ENCODE measurements at regions not wholly inside any gene's neighbourhood (a gene's known extent, or its start where the extent isn't known, plus 50 kb on each side); places are given as distances from the start of the nearest gene placed in this dataset.

DNA sequence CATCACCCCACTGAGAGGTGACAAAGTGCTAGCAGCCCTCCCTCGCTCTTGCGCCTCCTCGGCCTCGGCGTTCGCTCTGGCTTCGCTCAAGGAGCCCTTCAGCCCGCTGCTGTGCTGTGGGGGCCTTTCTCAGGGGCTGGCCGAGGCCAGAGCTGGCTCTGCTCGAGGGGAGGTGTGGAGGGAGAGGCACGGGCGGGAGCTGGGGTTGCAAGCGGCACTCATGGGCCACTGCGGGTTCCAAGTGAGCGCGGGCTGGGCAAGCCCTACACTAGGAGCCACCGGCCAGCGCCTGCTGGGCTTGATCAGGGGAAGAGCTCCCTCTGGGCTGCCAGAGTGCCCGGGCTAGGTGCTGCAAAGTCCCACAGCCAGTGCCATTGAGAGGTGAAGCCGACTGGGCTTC lies 964.8 kb upstream of the GJE1 start:
- 95% methylated on average over 20 of the region's 20 CpGs for WGBS
- H3K27ac ChIP-seq (ENCODE audit: low read depth in 1 of 2, low read length in 1 of 2), result no peak overlapping the region
- no peak overlapping the region for H3K4me3 ChIP-seq (ENCODE audit: low read length in 2 of 2)
- H3K27me3 ChIP-seq (ENCODE audit: control insufficient read depth in 2 of 2, insufficient read depth in 1 of 2, low read length in 1 of 2), result no peaks in the 10 kb centered on the region
- no peaks in the 10 kb centered on the region for H3K4me1 ChIP-seq (ENCODE audit: control insufficient read depth in 2 of 2, insufficient read depth in 2 of 2, low read length in 2 of 2)
- H3K36me3 ChIP-seq (ENCODE audit: control insufficient read depth in 2 of 2, insufficient read depth in 2 of 2, low read length in 1 of 2), result no peaks in the 10 kb centered on the region
- no peak for DNase-seq (ENCODE audit: low read depth in 6 of 9, low spot score in 9 of 9)
- peaks cover 0 to 10% of the 10 kb centered on the region in 2 donors for H3K9me3 ChIP-seq (ENCODE audit: control insufficient read depth in 2 of 2, insufficient read depth in 1 of 2, low read length in 1 of 2)

DNA sequence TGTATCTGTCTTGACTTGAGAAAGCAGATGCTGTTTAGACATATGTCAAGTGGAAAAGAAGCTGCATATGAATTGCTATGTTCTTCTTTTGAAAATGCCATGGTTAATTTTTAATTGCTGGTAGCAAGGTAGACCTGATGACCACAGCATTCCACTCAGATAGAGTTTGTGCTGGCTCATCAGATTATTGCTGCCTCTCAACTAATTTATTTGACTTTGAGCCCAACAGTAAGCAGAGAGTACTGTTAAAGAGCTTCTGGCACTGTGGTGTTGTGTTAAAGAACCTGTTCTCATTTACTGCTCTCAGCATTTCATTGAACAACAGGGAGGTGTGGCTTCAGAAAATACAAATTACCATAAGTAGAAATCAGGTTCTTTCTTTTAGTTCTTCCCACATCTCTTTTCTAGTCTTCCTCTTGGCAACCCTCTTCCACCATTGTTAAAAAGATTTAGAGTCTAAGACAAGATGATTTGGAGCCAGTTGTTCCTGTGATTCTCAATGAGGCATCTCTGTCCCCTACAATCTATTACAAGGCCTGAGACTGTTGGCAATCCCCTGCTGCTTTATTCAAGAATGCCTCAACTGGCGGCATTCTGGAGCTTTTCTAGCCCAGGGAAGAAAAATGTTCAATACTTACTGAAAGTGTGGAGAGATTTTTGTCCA lies 967.6 kb upstream of the GJE1 start:
- WGBS, result 85% methylated on average over 1 of the region's 1 CpG
- Histone ChIP-seq H3K9me3 (ENCODE audit: control insufficient read depth in 2 of 2, insufficient read depth in 1 of 2, low read length in 1 of 2) (peaks cover 0 to 7% of the 10 kb centered on the region in 2 donors), H3K36me3 (ENCODE audit: control insufficient read depth in 2 of 2, insufficient read depth in 2 of 2, low read length in 1 of 2) (no peaks in the 10 kb centered on the region)

DNA sequence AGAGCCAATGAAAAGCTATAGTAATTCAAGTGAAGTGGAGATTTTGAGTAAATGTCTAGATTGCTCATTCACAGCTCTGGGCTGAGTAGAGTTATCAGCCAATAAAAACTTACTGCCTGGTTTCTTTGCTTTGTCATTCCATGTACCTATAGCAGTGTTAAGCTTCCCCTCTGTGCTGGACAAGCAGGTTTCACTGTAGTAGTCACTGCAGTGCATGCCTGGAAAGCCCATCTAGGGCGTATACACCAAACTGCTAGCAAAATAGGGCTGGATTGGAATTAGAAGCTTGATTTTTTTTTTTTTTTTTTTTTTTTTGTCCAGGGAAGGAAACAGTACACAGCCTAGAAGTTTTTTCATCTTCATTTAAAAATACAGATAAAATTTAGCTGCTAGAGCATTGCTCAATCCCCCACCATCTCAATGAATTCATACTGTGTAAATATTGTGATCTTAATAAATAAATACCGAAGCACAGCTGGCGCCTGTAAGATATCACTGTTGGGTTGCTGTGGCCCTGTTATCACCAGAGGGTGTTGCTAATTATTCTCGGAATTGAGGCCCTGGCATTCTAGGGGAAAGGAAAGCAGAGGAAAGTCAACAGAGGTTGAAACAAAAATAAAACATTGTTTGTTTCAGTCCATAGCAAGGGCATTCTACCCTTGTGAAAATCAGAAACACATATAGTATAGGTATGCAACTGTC lies 968.5 kb upstream of the GJE1 start:
- 92% methylated on average over 4 of the region's 4 CpGs for WGBS
- H3K9me3 ChIP-seq (ENCODE audit: control insufficient read depth in 2 of 2, insufficient read depth in 1 of 2, low read length in 1 of 2), result peaks cover 0 to 7% of the 10 kb centered on the region in 2 donors
- H3K27me3 ChIP-seq (ENCODE audit: control insufficient read depth in 2 of 2, insufficient read depth in 1 of 2, low read length in 1 of 2), result no peaks in the 10 kb centered on the region
- no peaks in the 10 kb centered on the region for H3K36me3 ChIP-seq (ENCODE audit: control insufficient read depth in 2 of 2, insufficient read depth in 2 of 2, low read length in 1 of 2)
- H3K27ac ChIP-seq (ENCODE audit: low read depth in 1 of 2, low read length in 1 of 2), result peak overlapping the region in 1 of 2 donors; percentile 2
- DNase-seq (ENCODE audit: low read depth in 6 of 9, low spot score in 9 of 9), result no peak
- no peak overlapping the region for H3K4me3 ChIP-seq (ENCODE audit: low read length in 2 of 2)
- no peaks in the 10 kb centered on the region for H3K4me1 ChIP-seq (ENCODE audit: control insufficient read depth in 2 of 2, insufficient read depth in 2 of 2, low read length in 2 of 2)

More for the DNA sequence above, 967.6 kb upstream of the GJE1 start:
- Histone ChIP-seq H3K4me1 (ENCODE audit: control insufficient read depth in 2 of 2, insufficient read depth in 2 of 2, low read length in 2 of 2) (no peaks in the 10 kb centered on the region), H3K27me3 (ENCODE audit: control insufficient read depth in 2 of 2, insufficient read depth in 1 of 2, low read length in 1 of 2) (no peaks in the 10 kb centered on the region), H3K4me3 (ENCODE audit: low read length in 2 of 2) (no peak overlapping the region), H3K27ac (ENCODE audit: low read depth in 1 of 2, low read length in 1 of 2) (no peak overlapping the region)
- peak in 1 of 9 donors; percentile 3 for DNase-seq (ENCODE audit: low read depth in 6 of 9, low spot score in 9 of 9)

DNA sequence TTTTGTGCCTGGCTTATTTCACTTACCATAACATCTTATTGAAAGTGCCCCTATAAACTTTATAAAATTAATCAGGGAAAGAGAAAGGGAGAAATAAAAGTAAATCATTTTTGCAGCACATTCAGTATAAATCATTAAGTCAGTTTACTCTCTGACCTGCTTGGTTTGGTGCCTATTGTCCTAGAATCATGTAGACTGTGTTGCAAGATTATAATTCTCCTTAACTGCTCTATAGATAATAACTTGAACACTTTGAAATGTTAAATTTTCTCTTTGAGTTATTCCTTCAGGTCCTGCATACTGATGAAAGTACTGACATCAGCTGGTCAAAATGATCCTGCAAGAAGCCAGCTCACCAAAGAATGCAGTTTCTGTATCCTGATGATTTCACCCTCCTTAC lies 969.6 kb upstream of the GJE1 start:
- no peak for DNase-seq (ENCODE audit: low read depth in 6 of 9, low spot score in 9 of 9)
- no peaks in the 10 kb centered on the region for H3K27me3 ChIP-seq (ENCODE audit: control insufficient read depth in 2 of 2, insufficient read depth in 1 of 2, low read length in 1 of 2)
- no peaks in the 10 kb centered on the region for H3K4me1 ChIP-seq (ENCODE audit: control insufficient read depth in 2 of 2, insufficient read depth in 2 of 2, low read length in 2 of 2)
- H3K36me3 ChIP-seq (ENCODE audit: control insufficient read depth in 2 of 2, insufficient read depth in 2 of 2, low read length in 1 of 2), result no peaks in the 10 kb centered on the region
- no peak overlapping the region for H3K4me3 ChIP-seq (ENCODE audit: low read length in 2 of 2)
- peaks cover 0 to 5% of the 10 kb centered on the region in 2 donors for H3K9me3 ChIP-seq (ENCODE audit: control insufficient read depth in 2 of 2, insufficient read depth in 1 of 2, low read length in 1 of 2)
- no peak overlapping the region for H3K27ac ChIP-seq (ENCODE audit: low read depth in 1 of 2, low read length in 1 of 2)

DNA sequence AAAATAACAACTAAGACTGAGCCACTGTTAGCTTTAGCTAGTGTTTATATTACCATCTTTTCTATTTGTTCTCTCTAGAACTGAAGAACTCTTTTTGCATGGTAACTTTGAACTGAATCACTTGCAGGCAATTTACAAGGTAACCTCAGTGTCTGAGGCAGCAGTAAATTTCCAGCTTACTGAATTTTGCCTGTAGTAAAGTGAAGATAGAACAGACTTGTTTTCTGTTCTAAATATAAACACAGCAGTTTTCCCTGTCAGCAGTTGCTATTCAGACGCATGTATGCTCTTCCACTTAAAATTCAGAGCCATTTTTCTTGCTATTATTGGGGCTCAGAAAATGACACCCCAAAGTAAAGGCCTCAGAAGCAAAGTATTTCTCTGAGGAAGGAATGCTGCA lies 974.0 kb upstream of the GJE1 start:
- no peak overlapping the region for H3K4me3 ChIP-seq (ENCODE audit: low read length in 2 of 2)
- H3K27me3 ChIP-seq (ENCODE audit: control insufficient read depth in 2 of 2, insufficient read depth in 1 of 2, low read length in 1 of 2), result no peaks in the 10 kb centered on the region
- H3K4me1 ChIP-seq (ENCODE audit: control insufficient read depth in 2 of 2, insufficient read depth in 2 of 2, low read length in 2 of 2), result no peaks in the 10 kb centered on the region
- H3K9me3 ChIP-seq (ENCODE audit: control insufficient read depth in 2 of 2, insufficient read depth in 1 of 2, low read length in 1 of 2), result no peaks in the 10 kb centered on the region
- H3K36me3 ChIP-seq (ENCODE audit: control insufficient read depth in 2 of 2, insufficient read depth in 2 of 2, low read length in 1 of 2), result no peaks in the 10 kb centered on the region
- no peak overlapping the region for H3K27ac ChIP-seq (ENCODE audit: low read depth in 1 of 2, low read length in 1 of 2)
- 93% methylated on average over 1 of the region's 1 CpG for WGBS
- DNase-seq (ENCODE audit: low read depth in 6 of 9, low spot score in 9 of 9), result no peak

DNA sequence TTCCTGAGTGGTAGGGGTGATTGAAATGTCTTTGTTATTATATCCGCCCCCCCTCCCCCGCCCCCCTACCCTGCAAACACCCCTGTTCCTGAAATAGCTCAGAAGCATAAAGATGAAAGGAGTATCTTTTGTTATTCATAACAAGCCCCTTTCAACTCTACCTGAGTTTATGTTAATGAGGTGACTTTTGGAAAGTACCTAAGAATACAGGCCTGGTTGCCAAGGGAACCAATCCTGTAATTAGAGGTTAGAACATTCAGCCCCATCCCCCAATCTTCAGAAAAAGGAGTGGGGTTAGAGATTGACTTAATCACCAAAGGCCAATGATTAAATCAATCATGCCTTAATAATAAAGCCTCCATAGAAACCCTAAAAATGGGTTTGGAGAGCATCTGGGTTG lies 979.2 kb upstream of the GJE1 start:
- no peaks in the 10 kb centered on the region for H3K36me3 ChIP-seq (ENCODE audit: control insufficient read depth in 2 of 2, insufficient read depth in 2 of 2, low read length in 1 of 2)
- H3K4me1 ChIP-seq (ENCODE audit: control insufficient read depth in 2 of 2, insufficient read depth in 2 of 2, low read length in 2 of 2), result no peaks in the 10 kb centered on the region
- H3K27me3 ChIP-seq (ENCODE audit: control insufficient read depth in 2 of 2, insufficient read depth in 1 of 2, low read length in 1 of 2), result no peaks in the 10 kb centered on the region
- WGBS, result 88% methylated on average over 2 of the region's 2 CpGs
- H3K27ac ChIP-seq (ENCODE audit: low read depth in 1 of 2, low read length in 1 of 2), result no peak overlapping the region
- DNase-seq (ENCODE audit: low read depth in 6 of 9, low spot score in 9 of 9), result peak in 2 of 9 donors; percentile 6 to 33
- no peak overlapping the region for H3K4me3 ChIP-seq (ENCODE audit: low read length in 2 of 2)
- peaks cover 0 to 1% of the 10 kb centered on the region in 2 donors for H3K9me3 ChIP-seq (ENCODE audit: control insufficient read depth in 2 of 2, insufficient read depth in 1 of 2, low read length in 1 of 2)

DNA sequence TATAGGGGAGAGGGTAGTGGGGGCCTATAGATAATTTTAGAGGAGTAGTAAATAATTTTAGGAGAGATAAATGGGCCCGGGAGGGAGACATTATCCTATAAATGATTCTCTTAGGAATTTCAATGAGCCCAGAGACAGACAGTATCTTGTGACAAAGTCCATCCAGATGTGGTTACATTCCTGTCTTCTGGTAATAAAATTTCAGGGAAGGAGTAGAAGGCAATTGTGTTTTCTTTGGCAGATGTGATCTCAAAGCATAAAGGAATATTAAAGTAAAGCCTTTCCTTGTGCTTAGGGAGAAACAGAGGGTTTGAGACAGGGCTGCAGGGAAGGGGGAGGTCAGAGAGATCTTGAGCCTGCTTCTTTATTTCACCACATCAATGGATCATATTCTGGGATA lies 979.8 kb upstream of the GJE1 start:
- no peaks in the 10 kb centered on the region for H3K27me3 ChIP-seq (ENCODE audit: control insufficient read depth in 2 of 2, insufficient read depth in 1 of 2, low read length in 1 of 2)
- H3K4me3 ChIP-seq (ENCODE audit: low read length in 2 of 2), result no peak overlapping the region
- no peak for DNase-seq (ENCODE audit: low read depth in 6 of 9, low spot score in 9 of 9)
- H3K4me1 ChIP-seq (ENCODE audit: control insufficient read depth in 2 of 2, insufficient read depth in 2 of 2, low read length in 2 of 2), result no peaks in the 10 kb centered on the region
- WGBS, result 78% methylated on average over 1 of the region's 1 CpG
- no peak overlapping the region for H3K27ac ChIP-seq (ENCODE audit: low read depth in 1 of 2, low read length in 1 of 2)
- H3K9me3 ChIP-seq (ENCODE audit: control insufficient read depth in 2 of 2, insufficient read depth in 1 of 2, low read length in 1 of 2), result peaks cover 0 to 3% of the 10 kb centered on the region in 2 donors
- H3K36me3 ChIP-seq (ENCODE audit: control insufficient read depth in 2 of 2, insufficient read depth in 2 of 2, low read length in 1 of 2), result no peaks in the 10 kb centered on the region

DNA sequence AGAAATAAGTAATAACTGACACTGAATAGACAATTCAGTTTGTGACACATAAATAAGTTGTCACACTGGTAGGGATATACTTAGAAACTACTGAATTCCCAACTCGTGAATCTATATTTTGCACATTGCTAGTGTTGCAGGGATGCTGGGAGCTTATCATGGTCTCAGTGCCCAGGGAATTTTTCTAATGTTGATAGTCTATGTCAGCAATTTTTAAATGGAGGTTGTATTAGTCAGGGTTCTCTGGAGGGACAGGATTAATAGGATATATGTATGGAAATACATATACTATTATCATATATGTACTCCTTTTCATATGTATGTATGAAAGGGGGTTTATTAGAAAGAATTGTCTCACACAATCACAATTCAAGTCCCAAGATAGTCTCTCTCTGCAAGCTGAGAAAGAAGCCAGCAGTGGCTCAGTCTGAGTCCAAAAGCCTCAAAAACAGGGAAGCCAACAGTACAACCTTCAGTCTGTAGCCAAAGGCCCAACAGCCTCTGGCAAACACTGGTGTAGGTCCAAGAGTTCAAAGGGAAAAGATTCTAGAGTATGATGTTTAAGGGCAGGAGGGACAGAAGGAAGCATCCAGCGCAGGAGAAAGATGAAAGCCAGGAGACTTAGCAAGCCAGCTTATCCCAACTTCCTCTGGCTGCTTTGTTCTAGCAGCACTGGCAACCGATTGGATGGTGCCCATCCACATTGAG lies 980.9 kb upstream of the GJE1 start:
- Histone ChIP-seq H3K4me3 (ENCODE audit: low read length in 2 of 2) (no peak overlapping the region), H3K4me1 (ENCODE audit: control insufficient read depth in 2 of 2, insufficient read depth in 2 of 2, low read length in 2 of 2) (no peaks in the 10 kb centered on the region), H3K9me3 (ENCODE audit: control insufficient read depth in 2 of 2, insufficient read depth in 1 of 2, low read length in 1 of 2) (peaks cover 0 to 3% of the 10 kb centered on the region in 2 donors), H3K27me3 (ENCODE audit: control insufficient read depth in 2 of 2, insufficient read depth in 1 of 2, low read length in 1 of 2) (no peaks in the 10 kb centered on the region), H3K36me3 (ENCODE audit: control insufficient read depth in 2 of 2, insufficient read depth in 2 of 2, low read length in 1 of 2) (no peaks in the 10 kb centered on the region), H3K27ac (ENCODE audit: low read depth in 1 of 2, low read length in 1 of 2) (no peak overlapping the region)
- WGBS, result 90% methylated on average over 3 of the region's 3 CpGs
- DNase-seq (ENCODE audit: low read depth in 6 of 9, low spot score in 9 of 9), result no peak

DNA sequence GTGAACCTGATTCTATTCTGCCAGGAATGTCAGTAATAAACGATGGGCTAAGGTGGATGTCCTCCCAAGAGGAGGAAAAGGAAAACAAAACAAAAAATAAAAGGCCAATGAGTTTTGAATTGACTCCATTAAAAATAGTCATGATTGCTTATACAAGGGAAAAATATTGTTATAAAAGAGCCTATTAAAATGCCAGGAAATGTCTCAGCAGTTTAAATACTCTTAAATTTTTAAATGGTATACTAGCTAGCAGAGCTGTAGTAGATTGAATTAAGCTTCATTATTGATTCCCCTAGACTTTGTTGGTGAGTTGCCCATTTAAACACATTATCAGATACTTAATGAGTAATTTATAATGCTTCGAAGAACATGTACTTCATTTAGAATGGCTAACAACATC lies 990.9 kb upstream of the GJE1 start:
- no peak for DNase-seq (ENCODE audit: low read depth in 6 of 9, low spot score in 9 of 9)
- H3K36me3 ChIP-seq (ENCODE audit: control insufficient read depth in 2 of 2, insufficient read depth in 2 of 2, low read length in 1 of 2), result no peaks in the 10 kb centered on the region
- H3K27ac ChIP-seq (ENCODE audit: low read depth in 1 of 2, low read length in 1 of 2), result no peak overlapping the region
- H3K4me1 ChIP-seq (ENCODE audit: control insufficient read depth in 2 of 2, insufficient read depth in 2 of 2, low read length in 2 of 2), result no peaks in the 10 kb centered on the region
- no peak overlapping the region for H3K4me3 ChIP-seq (ENCODE audit: low read length in 2 of 2)
- WGBS, result 87% methylated on average over 2 of the region's 2 CpGs
- H3K27me3 ChIP-seq (ENCODE audit: control insufficient read depth in 2 of 2, insufficient read depth in 1 of 2, low read length in 1 of 2), result no peaks in the 10 kb centered on the region
- no peaks in the 10 kb centered on the region for H3K9me3 ChIP-seq (ENCODE audit: control insufficient read depth in 2 of 2, insufficient read depth in 1 of 2, low read length in 1 of 2)

All from thymus (tissue), 11 donors.